HUES48 (cell line): ENCODE measurements at regions not wholly inside any gene's neighbourhood (a gene's known extent, or its start where the extent isn't known, plus 50 kb on each side); places are given as distances from the start of the nearest gene placed in this dataset.

Experiments
- H3K27ac ChIP-seq: one replicate; pipeline ENCODE4 v1.7.0; 2013; ENCODE audit warnings: low read depth, low read length, inconsistent platforms
- H3K27me3 ChIP-seq: 2 replicates; pipeline ENCODE4 v1.6.1; 2013; ENCODE audit warnings: mild to moderate bottlenecking, low read length; ENCODE audit not compliant: control insufficient read depth, insufficient read depth
- H3K36me3 ChIP-seq: 2 replicates; pipeline ENCODE4 v1.6.1; 2013; ENCODE audit warnings: low read length; ENCODE audit not compliant: control insufficient read depth, insufficient read depth
- H3K4me1 ChIP-seq: 2 replicates; pipeline ENCODE4 v1.6.1; 2013; ENCODE audit warnings: mild to moderate bottlenecking, low read length; ENCODE audit not compliant: control insufficient read depth, insufficient read depth
- H3K4me3 ChIP-seq: 2 replicates; pipeline ENCODE4 v1.5.1; 2013; ENCODE audit warnings: mild to moderate bottlenecking, low read depth, low read length
- H3K9ac ChIP-seq: 2 replicates; pipeline ENCODE4 v1.6.1; 2013; ENCODE audit warnings: mild to moderate bottlenecking, low read depth, low read length, moderate library complexity
- H3K9me3 ChIP-seq: 2 replicates; pipeline ENCODE4 v1.6.1; 2013; ENCODE audit warnings: low read length; ENCODE audit not compliant: control insufficient read depth, insufficient read depth

DNA sequence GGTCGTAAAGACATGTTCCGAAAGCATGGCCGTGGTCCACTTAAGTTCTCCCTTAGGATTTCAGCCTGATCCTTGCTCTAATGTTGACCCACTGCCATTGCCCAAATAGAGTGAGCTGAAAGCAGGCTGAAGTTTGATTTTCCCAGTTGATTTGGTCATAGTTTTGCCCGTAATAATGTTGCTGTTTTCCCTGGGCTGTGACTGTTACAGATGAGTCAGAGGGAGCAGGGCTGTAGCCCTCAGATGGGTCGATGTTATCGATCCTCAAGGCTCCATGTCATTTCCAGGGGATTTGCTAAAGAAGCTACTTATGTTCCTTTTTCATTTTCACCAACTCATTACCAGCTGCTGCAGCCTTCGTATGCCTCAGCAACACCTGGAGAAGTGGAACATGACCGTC is 169.0 kb upstream of the ZFHX3 start:
- H3K9ac ChIP-seq: no peak overlapping the region
- H3K4me3 ChIP-seq: no peak overlapping the region
- peaks cover 5% of the 10 kb centered on the region for H3K9me3 ChIP-seq
- peaks cover 23% of the 10 kb centered on the region for H3K4me1 ChIP-seq
- no peak overlapping the region for H3K27ac ChIP-seq
- no peaks in the 10 kb centered on the region for H3K27me3 ChIP-seq
- H3K36me3 ChIP-seq: no peaks in the 10 kb centered on the region

DNA sequence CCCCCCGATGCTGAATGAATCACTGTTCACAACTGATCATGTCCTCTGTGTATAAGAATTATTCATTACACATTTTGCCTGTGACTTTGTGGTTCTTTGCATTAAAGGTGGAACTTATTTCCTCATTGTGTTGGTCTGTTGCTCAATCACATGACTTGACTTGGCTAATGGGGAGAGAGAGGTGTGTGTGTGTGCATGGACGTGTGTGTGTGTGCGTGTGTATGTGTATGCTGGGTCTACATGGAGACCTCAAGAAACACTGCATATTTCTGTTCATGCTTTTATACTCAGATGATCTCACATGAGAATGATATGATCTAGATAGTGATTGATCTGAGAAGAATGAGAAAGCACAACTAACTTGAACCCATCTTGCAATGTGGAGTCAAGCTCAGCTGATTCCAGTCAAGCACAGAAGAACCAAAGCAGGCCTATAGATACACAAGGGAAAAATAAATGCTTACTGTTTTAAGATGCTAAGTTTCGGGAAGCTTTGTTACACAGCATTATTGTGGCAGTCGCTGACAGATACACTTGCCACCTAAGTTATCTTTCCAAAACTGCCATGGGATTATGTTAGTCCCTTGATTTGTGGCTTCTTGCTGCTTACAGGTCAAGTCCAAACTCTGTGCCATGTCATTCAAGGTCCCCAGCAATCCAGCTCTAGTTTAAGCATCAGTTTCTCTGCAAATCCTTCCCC is 167.9 kb upstream of the ZFHX3 start:
- H3K9ac ChIP-seq: no peak overlapping the region
- peaks cover 5% of the 10 kb centered on the region for H3K9me3 ChIP-seq
- H3K27me3 ChIP-seq: no peaks in the 10 kb centered on the region
- peaks cover 23% of the 10 kb centered on the region for H3K4me1 ChIP-seq
- no peaks in the 10 kb centered on the region for H3K36me3 ChIP-seq
- no peak overlapping the region for H3K27ac ChIP-seq
- no peak overlapping the region for H3K4me3 ChIP-seq

DNA sequence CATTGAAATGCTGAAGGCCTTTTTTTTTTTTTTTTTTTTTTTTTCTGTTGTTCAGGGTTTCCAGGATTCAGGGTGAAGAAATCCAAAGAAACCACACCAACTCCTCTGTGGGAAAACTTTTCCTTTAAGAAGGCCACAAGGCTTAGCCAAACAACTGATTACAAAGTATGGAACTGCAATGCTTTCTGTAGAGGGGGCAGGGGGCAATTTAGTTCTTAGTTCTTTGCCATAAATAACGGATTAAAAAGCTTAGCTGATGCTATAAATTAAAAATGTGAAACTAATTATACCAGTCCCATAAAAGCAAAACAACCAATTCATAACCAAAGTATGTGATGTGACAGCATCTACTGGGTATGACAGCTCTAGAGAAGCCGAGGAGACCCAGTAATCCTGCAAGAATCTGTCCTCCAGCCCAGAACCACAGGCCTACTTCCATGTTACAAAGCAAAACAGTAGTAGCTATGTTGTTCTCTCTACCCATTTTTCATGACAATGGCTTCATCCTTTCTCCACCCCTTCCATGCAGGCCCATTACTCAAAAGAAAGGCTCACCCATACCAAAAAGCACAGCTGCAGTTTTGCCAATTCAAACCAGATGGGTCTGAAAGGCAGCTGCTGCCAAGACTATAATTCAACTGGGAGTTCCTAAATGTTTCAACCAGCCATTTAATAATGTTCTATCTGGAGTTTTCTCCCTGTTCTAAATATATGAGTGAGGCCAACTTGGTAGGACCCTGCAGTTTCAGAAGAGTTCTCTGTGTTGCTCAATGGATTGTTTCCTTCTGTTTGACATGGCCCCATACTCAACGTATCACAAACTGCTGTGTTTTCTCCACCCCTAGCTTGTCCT is 167.1 kb upstream of the ZFHX3 start:
- H3K36me3 ChIP-seq: no peaks in the 10 kb centered on the region
- H3K4me3 ChIP-seq: no peak overlapping the region
- no peak overlapping the region for H3K9ac ChIP-seq

DNA sequence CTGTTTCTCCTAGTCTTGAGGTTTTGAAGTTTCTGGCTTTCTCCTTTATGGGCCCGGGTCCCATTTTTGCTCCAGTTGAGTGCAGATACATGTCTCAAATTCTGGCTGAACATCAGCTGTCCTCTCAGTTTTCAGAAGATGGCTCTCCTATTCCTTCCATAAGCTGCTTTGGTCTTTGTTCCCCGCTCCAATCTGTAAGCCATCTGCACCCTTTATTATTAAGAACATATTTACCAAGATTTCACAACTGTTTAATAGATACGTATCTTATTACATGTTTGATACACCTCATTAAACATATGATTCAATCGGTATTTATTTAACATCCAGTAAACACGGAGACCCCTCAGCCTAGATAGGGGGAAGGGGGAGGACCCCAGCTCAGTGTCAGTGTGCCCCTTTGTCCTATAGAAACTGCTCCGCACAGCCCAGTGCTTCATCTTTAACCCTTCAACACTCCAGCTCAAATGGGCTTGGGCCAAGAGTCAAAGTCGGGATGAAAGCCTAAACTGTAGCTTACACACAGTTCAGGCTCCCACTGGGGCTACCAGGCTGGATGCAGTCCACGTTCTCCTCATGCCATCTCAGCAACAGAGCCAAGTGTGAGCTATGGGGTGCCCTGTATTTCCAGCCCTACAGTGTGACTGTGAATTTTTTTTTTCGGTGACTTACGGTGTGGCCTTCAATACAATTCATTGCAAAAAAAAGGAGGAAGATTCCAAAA is 166.0 kb upstream of the ZFHX3 start:
- H3K27me3 ChIP-seq: no peaks in the 10 kb centered on the region
- H3K9ac ChIP-seq: no peak overlapping the region
- no peak overlapping the region for H3K4me3 ChIP-seq
- H3K36me3 ChIP-seq: no peaks in the 10 kb centered on the region
- H3K27ac ChIP-seq: no peak overlapping the region
- H3K9me3 ChIP-seq: peaks cover 5% of the 10 kb centered on the region
- peaks cover 23% of the 10 kb centered on the region for H3K4me1 ChIP-seq

More for the DNA sequence above, 167.1 kb upstream of the ZFHX3 start:
- no peak overlapping the region for H3K27ac ChIP-seq
- H3K27me3 ChIP-seq: no peaks in the 10 kb centered on the region
- H3K4me1 ChIP-seq: peaks cover 23% of the 10 kb centered on the region
- H3K9me3 ChIP-seq: peaks cover 5% of the 10 kb centered on the region

DNA sequence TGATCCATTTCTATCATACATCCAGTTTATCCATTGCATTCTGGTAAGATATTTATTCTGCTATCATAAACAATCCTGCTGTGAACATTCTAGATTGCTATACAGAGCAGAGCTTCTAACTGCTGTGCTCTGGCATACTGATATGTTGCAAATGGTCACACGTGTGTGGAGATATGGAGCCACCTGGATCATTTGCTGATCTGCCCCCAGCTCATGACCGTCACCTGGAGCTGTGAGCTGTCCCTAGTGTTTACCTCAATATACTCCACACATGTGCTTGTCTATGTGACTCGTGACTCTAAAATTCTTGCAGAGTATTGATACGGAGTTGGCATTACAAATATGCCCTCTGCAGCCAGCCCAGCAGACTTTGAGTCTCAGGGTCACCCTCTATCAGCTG is 164.5 kb upstream of the ZFHX3 start:
- no peak overlapping the region for H3K27ac ChIP-seq

DNA sequence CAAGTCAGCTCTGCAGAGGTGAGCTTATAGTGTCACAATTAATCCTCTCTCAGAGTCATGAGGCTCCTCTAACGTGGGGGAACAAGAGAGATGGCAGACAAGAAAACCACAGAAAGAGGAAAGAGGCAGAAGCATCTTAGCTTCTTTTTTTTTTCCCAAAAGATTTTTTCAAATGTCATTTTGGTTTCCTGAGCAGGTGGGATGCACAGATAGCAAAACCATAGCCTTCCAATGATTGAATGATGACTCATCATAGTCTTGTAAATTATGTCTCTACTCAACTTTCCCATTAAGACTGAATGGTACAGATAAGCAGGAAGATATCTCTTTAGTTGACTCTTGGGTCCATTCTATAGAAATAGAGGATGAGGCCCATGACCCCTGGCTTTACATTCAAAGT is 162.8 kb upstream of the ZFHX3 start:
- H3K4me1 ChIP-seq: peaks cover 23% of the 10 kb centered on the region
- H3K27me3 ChIP-seq: no peaks in the 10 kb centered on the region
- no peak overlapping the region for H3K4me3 ChIP-seq

More for the DNA sequence above, 164.5 kb upstream of the ZFHX3 start:
- Histone ChIP-seq H3K9ac (no peak overlapping the region), H3K9me3 (peaks cover 5% of the 10 kb centered on the region), H3K36me3 (no peaks in the 10 kb centered on the region), H3K4me1 (peaks cover 23% of the 10 kb centered on the region), H3K27me3 (no peaks in the 10 kb centered on the region), H3K4me3 (no peak overlapping the region)

DNA sequence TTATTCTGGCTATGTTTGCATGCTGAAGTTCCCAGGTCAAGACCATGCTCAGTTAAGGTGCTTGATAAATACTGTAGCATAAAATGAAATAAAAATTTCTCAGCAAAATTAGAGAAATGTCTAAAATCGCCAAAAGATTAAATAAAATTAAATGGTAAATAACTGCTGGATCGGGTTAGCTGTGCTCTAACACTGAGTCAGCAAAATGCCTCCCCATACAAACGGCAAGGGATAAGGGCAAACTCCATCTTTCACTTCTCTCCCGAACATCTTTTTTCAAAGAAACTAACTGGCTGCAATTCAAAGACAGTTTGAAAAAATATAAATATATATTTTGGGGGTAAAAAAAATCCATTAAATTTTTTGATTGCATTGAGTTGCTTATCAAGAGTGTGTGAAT is 162.2 kb upstream of the ZFHX3 start:
- H3K9ac ChIP-seq: no peak overlapping the region
- no peaks in the 10 kb centered on the region for H3K9me3 ChIP-seq
- H3K27me3 ChIP-seq: no peaks in the 10 kb centered on the region
- no peaks in the 10 kb centered on the region for H3K36me3 ChIP-seq
- no peak overlapping the region for H3K4me3 ChIP-seq
- no peak overlapping the region for H3K27ac ChIP-seq
- H3K4me1 ChIP-seq: peaks cover 21% of the 10 kb centered on the region

More for the DNA sequence above, 162.8 kb upstream of the ZFHX3 start:
- H3K9ac ChIP-seq: no peak overlapping the region
- H3K9me3 ChIP-seq: no peaks in the 10 kb centered on the region
- no peak overlapping the region for H3K27ac ChIP-seq
- no peaks in the 10 kb centered on the region for H3K36me3 ChIP-seq

DNA sequence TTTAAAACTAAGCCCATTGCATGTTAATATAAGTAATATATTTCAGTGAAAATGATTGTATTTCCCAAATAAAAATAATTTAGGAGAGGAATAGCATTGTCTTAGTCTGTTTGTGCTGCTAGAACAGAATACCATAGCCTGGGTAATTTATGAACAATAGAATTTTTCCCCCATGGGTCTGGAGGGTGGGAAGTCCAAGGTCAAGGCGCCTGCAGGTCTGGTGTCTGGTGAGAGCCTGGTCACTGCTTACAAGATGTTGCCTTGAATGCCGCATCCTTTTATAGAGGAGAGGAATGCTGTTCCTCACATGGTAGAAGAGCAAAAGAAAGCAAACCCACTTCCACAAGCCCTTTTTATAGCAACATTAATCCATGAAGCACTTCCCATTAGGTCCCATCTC is 161.3 kb upstream of the ZFHX3 start:
- Histone ChIP-seq H3K27me3 (no peaks in the 10 kb centered on the region), H3K9me3 (no peaks in the 10 kb centered on the region), H3K27ac (no peak overlapping the region), H3K4me1 (peaks cover 13% of the 10 kb centered on the region), H3K9ac (no peak overlapping the region), H3K36me3 (no peaks in the 10 kb centered on the region), H3K4me3 (no peak overlapping the region)

DNA sequence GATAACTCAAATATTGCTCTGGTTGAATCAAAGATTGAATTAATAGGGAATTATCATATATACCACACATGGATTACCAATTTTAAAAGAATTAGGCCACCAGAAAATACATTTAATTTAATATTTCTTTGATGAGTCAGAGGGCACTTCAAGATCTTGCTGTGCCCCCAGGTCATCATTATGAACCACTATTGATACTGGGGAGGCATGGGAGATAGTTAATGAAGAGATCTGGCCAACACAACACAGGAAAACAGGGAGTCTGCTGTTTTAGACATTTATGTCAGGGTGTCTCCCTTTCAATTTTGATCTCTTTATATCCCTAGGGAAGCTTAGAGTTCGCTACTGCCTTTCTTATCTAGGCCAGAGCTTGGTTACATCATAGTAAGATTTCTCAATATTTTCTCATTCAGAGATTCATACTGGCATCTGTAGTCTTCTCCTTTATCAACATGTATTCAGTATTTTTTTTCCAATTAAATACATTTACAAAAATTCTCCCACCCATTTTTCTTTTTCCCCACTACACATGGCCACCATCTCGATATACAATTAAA is 158.3 kb upstream of the ZFHX3 start:
- Histone ChIP-seq H3K36me3 (no peaks in the 10 kb centered on the region), H3K27me3 (no peaks in the 10 kb centered on the region), H3K9me3 (no peaks in the 10 kb centered on the region), H3K4me1 (no peaks in the 10 kb centered on the region), H3K4me3 (no peak overlapping the region), H3K27ac (no peak overlapping the region), H3K9ac (no peak overlapping the region)

DNA sequence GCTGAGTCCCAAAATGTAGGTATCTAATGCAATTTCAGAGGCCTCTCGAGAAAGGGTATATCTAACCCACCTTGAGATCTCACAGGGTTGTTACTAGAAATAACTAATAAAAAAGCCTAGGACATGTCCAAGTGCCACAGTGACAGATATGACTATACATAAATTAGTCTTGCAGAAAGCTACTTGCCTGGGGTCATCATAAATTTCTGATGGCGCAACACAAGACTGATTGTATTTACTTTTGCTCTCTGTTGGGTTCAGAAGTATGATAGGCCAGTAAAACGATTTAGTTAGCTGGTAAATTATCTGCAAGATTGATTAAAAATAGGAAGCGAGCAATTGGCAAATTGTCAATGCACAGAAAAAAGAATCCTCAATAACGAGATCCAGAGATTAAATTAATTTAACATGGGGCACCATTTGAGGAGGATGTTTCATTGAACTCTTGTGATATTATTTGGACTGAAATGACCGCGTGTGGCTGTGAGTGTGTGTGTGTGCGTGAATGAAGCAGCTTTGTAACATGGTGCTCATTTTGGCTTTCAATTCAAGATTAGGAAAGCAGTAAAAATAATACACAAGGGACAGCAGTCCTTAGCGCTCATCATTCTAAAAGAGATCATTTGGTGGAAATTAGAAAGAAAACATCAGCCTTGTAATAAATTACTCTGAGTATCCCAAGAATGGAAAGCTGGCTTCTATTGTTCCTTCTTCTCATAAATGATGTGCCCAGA is 157.4 kb upstream of the ZFHX3 start:
- no peak overlapping the region for H3K4me3 ChIP-seq
- no peak overlapping the region for H3K9ac ChIP-seq
- H3K27ac ChIP-seq: no peak overlapping the region
- no peaks in the 10 kb centered on the region for H3K27me3 ChIP-seq
- H3K36me3 ChIP-seq: no peaks in the 10 kb centered on the region
- no peaks in the 10 kb centered on the region for H3K4me1 ChIP-seq
- no peaks in the 10 kb centered on the region for H3K9me3 ChIP-seq
